CD14-positive monocyte (primary cell): ENCODE measurements at regions not wholly inside any gene's neighbourhood (a gene's known extent, or its start where the extent isn't known, plus 50 kb on each side); places are given as distances from the start of the nearest gene placed in this dataset.

ENCODE experiments used
- DNase-seq, 3 donors: peaks; one replicate each; pipeline ENCODE4 v3.0.0-alpha.2; 2011 to 2022
- H2AFZ ChIP-seq: 2 replicates; pipeline ENCODE4 v1.6.0; 2012; ENCODE audit warnings: mild to moderate bottlenecking, low read depth, low read length, inconsistent platforms; ENCODE audit not compliant: insufficient read depth, poor library complexity, severe bottlenecking
- H3K27ac ChIP-seq, 2 donors: 1 replicate in 1 of 2; 2 replicates in 1 of 2; pipeline ENCODE4 v1.5.1; 2012 to 2013; ENCODE audit warnings: low read length in 2 of 2, control low read depth in 1 of 2, inconsistent platforms in 1 of 2, low read depth in 1 of 2, mild to moderate bottlenecking in 1 of 2
- H3K27me3 ChIP-seq, 2 donors: one replicate each; pipeline versions ENCODE4 v1.6.0 to v1.6.1; 2011 to 2013; ENCODE audit warnings: low read length in 2 of 2; ENCODE audit not compliant: control insufficient read depth in 2 of 2, insufficient read depth in 2 of 2
- H3K36me3 ChIP-seq, 2 donors: replicated peaks in 1 of 2; 1 replicate in 1 of 2; 2 replicates in 1 of 2; pipeline versions ENCODE4 v1.5.1 to v1.6.1; 2012 to 2013; ENCODE audit warnings: low read length in 2 of 2, control low read depth in 1 of 2, inconsistent platforms in 1 of 2, mild to moderate bottlenecking in 1 of 2; ENCODE audit not compliant: insufficient read depth in 2 of 2, control insufficient read depth in 1 of 2
- H3K4me1 ChIP-seq, 2 donors: 1 replicate in 1 of 2; 2 replicates in 1 of 2; pipeline versions ENCODE4 v1.5.1 to v1.6.1; 2012 to 2013; ENCODE audit warnings: low read length in 2 of 2, control low read depth in 1 of 2, inconsistent platforms in 1 of 2, mild to moderate bottlenecking in 1 of 2, moderate library complexity in 1 of 2; ENCODE audit not compliant: insufficient read depth in 2 of 2, control insufficient read depth in 1 of 2
- H3K4me2 ChIP-seq: replicated peaks from 2 replicates; pipeline ENCODE3; 2012; ENCODE audit warnings: low read length, moderate library complexity, mild to moderate bottlenecking; ENCODE audit not compliant: poor library complexity, severe bottlenecking; ENCODE audit errors: extremely low read depth
- H3K4me3 ChIP-seq, 3 experiments: fragments of 200-600 bp in 1 of 3; sonication (generic) in 1 of 3; replicated peaks in 1 of 3; 1 replicate in 2 of 3; 2 replicates in 1 of 3; pipeline ENCODE4 v1.5.1; 2011 to 2013; ENCODE audit warnings: low read length in 3 of 3, mild to moderate bottlenecking in 3 of 3, control low read depth in 2 of 3, low read depth in 2 of 3, inconsistent platforms in 1 of 3, moderate library complexity in 1 of 3
- H3K79me2 ChIP-seq: 2 replicates; pipeline ENCODE4 v1.6.0; 2012; ENCODE audit warnings: mild to moderate bottlenecking, control low read depth, inconsistent platforms, low read length, moderate library complexity; ENCODE audit not compliant: insufficient read depth
- H3K9ac ChIP-seq: 2 replicates; pipeline ENCODE4 v1.6.0; 2017; ENCODE audit warnings: low read length, mild to moderate bottlenecking; ENCODE audit not compliant: insufficient read depth, poor library complexity, severe bottlenecking
- H3K9me3 ChIP-seq, 2 donors: replicated peaks in 1 of 2; 1 replicate in 1 of 2; 2 replicates in 1 of 2; pipeline versions ENCODE4 v1.5.1 to v1.6.1; 2012 to 2013; ENCODE audit warnings: low read length in 2 of 2, control low read depth in 1 of 2; ENCODE audit not compliant: control insufficient read depth in 1 of 2, insufficient read depth in 1 of 2
- H4K20me1 ChIP-seq: 2 replicates; pipeline ENCODE4 v1.6.0; 2012; ENCODE audit warnings: mild to moderate bottlenecking, low read length, control low read depth, moderate library complexity; ENCODE audit not compliant: insufficient read depth
- H3K27ac Mint-ChIP-seq, 7 donors: one replicate each; pipeline ENCODE4 v1.8.0; 2020; ENCODE audit warnings: mild to moderate bottlenecking in 7 of 7, mixed read lengths in 7 of 7, moderate library complexity in 6 of 7, inconsistent platforms in 2 of 7
- H3K27me3 Mint-ChIP-seq, 3 donors: one replicate each; pipeline ENCODE4 v1.8.0; 2021 to 2022; ENCODE audit warnings: low read depth in 3 of 3, mild to moderate bottlenecking in 3 of 3, mixed read lengths in 3 of 3, moderate library complexity in 3 of 3, inconsistent platforms in 1 of 3
- H3K36me3 Mint-ChIP-seq, 2 donors: one replicate each; pipeline ENCODE4 v1.8.0; 2020; ENCODE audit warnings: mixed read lengths in 2 of 2, inconsistent platforms in 1 of 2, mild to moderate bottlenecking in 1 of 2
- H3K4me1 Mint-ChIP-seq: one replicate; pipeline ENCODE4 v1.8.0; 2020; ENCODE audit warnings: mild to moderate bottlenecking, mixed read lengths
- H3K4me3 Mint-ChIP-seq, 2 donors: one replicate each; pipeline ENCODE4 v1.8.0; 2020; ENCODE audit warnings: mild to moderate bottlenecking in 2 of 2, mixed read lengths in 2 of 2, moderate library complexity in 1 of 2
- H3K9me3 Mint-ChIP-seq, 7 donors: one replicate each; pipeline ENCODE4 v1.8.0; 2020 to 2022; ENCODE audit warnings: mixed read lengths in 7 of 7, mild to moderate bottlenecking in 6 of 7, moderate library complexity in 6 of 7, inconsistent platforms in 2 of 7
- CTCF ChIP-seq: fragments of 200-600 bp; IDR thresholded peaks from one replicate; pipeline ENCODE4 v1.8.0; 2022; ENCODE audit warnings: antibody characterized with exemption, mild to moderate bottlenecking
- WGBS: methylation state at CpG from one replicate; pipeline ENCODE4 v1.1.5; 2013; ENCODE audit warnings: missing lambda C conversion rate; ENCODE audit not compliant: insufficient coverage; 5-methylcytosine and 5-hydroxymethylcytosine counted together
- intact Hi-C, 2 donors: fragments of 100-400 bp; cut with micrococcal nuclease; formaldehyde crosslinking; loops; one replicate each; pipeline versions ENCODE4 v1.15.0 to v1.15.1; 2023

- no peaks in the 10 kb centered on the region for H3K79me2 ChIP-seq
- no peak overlapping the region for H3K4me3 ChIP-seq
- no peak for DNase-seq
- no peak overlapping the region for H3K27ac Mint-ChIP-seq
- no peak overlapping the region for H3K4me3 Mint-ChIP-seq
- no peaks in the 10 kb centered on the region for H3K4me1 ChIP-seq
- no peak overlapping the region for H3K9ac ChIP-seq
- H3K4me2 ChIP-seq = no peak overlapping the region
- no peaks in the 10 kb centered on the region for H3K27me3 ChIP-seq
- peaks cover 0 to 2% (median 0%) of the 10 kb centered on the region in 7 donors for H3K9me3 Mint-ChIP-seq
- no peak overlapping the region for H3K27ac ChIP-seq
- TF ChIP-seq CTCF = no peak
- no peaks in the 10 kb centered on the region for H3K4me1 Mint-ChIP-seq
- intact Hi-C loops = no loop called here
- H3K36me3 ChIP-seq = no peaks in the 10 kb centered on the region
- H4K20me1 ChIP-seq = no peaks in the 10 kb centered on the region
- H3K27me3 Mint-ChIP-seq = peaks cover 0 to 7% (median 5%) of the 10 kb centered on the region in 3 donors
- no peaks in the 10 kb centered on the region for H3K36me3 Mint-ChIP-seq
- H3K9me3 ChIP-seq = no peaks in the 10 kb centered on the region
- 86% methylated on average over 5 of the region's 10 CpGs for WGBS
- H2AFZ ChIP-seq = no peak overlapping the region
Measured at GRCh38 chr11:13065200-13065787, 56.2 kb downstream of the RASSF10 start.

DNA sequence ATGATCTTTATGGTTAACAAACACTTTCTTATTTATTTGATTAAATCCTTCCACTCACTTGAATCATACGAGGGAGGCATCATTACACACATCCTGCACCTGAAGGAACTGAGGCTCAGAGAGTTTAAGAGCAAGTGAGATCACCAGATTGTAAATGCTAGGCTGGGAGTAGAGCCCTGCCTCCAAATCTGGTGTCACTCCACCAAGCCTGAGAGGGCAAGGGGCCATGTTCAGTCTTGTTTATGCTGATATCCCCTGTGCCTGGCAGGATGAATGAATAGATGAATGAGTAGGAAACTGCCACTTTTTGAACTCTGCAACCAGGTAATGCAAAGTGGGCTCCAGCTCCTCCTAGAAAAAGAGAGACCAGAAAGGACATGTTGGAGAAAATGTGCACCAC is 59.1 kb downstream of the RASSF10 start:
- Histone ChIP-seq H3K79me2 (no peaks in the 10 kb centered on the region), H3K9me3 (no peaks in the 10 kb centered on the region), H3K4me1 (no peaks in the 10 kb centered on the region), H3K36me3 (no peaks in the 10 kb centered on the region), H3K9ac (no peak overlapping the region), H3K4me2 (no peak overlapping the region), H3K4me3 (no peak overlapping the region), H2AFZ (no peak overlapping the region), H3K27ac (no peak overlapping the region), H4K20me1 (no peaks in the 10 kb centered on the region), H3K27me3 (no peaks in the 10 kb centered on the region)
- intact Hi-C loops = no loop called here
- Mint-ChIP-seq H3K27me3 (peaks cover 0 to 7% (median 5%) of the 10 kb centered on the region in 3 donors), H3K27ac (no peak overlapping the region), H3K9me3 (peaks cover 0 to 2% (median 0%) of the 10 kb centered on the region in 7 donors), H3K36me3 (no peaks in the 10 kb centered on the region), H3K4me3 (no peak overlapping the region), H3K4me1 (no peaks in the 10 kb centered on the region)
- WGBS = no CpG with 5 or more reads among the region's 1 CpG
- no peak for DNase-seq
- TF ChIP-seq CTCF = no peak
